GM19452 (cell line): ENCODE measurements at regions not wholly inside any gene's neighbourhood (a gene's known extent, or its start where the extent isn't known, plus 50 kb on each side); places are given as distances from the start of the nearest gene placed in this dataset.
"Not testable (repeated sequence)": the region's sequence is repeated elsewhere in the genome, so short reads cannot be mapped to it uniquely, and the experiment has no call there.

Experiments used
- ATAC-seq: cut with Tn5 transposase; IDR thresholded peaks from one replicate; pipeline ENCODE4 v1.9.1; 2021; ENCODE audit not compliant: unreplicated experiment

GRCh38 chr18:35826477-35826876 is 146.0 kb upstream of the RMP24 start:
- ATAC-seq = no peak

- ATAC-seq = no peak
Observed at GRCh38 chr18:35827275-35827902, 145.1 kb upstream of the RMP24 start.

DNA sequence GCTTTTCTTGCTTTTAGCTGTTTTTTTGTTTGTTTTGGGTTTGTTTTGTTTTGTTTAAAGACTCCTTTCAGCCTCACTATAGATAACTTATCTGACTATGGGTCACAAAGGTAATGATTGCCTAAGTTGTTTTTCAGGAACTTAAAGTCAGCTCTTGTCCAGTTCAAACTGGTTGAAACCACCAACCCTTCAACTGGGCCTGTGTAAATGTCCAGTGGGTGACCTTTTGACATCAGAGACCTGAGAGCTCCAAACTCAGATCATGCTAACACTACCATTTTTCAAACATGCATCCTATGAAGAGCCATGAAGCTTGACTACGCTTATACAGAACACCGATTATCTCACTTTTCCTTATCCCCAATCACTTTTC is 144.6 kb upstream of the RMP24 start:
- ATAC-seq = no peak

- no peak for ATAC-seq
Observed at GRCh38 chr18:35828591-35828990, 143.9 kb upstream of the RMP24 start.

GRCh38 chr18:35835366-35835765 is 137.1 kb upstream of the RMP24 start:
- no peak for ATAC-seq

DNA sequence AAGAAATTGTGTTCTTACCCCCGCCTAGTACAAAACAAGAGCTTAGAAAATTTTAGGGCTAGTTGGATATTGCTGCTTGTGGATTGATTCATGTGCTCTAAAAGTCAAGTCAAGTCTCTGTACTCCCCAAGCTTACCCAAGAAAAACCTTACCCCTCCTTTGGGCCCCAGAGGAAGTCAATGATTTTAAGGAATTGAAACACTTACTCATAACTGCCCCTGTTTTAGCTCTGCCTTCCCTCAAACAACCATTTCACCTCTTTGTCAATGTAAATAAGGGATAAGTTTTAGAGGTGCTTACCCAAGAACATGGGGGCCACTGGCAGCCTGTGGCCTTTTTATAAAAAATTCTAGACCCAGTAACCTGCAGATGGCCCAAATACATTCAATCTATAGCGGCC is 136.6 kb upstream of the RMP24 start:
- peak; percentile 85 for ATAC-seq

- ATAC-seq = no peak
Observed at GRCh38 chr18:35836932-35837331, 135.5 kb upstream of the RMP24 start.

- ATAC-seq = no peak
Observed at GRCh38 chr18:35837922-35838496, 134.5 kb upstream of the RMP24 start.

- no peak for ATAC-seq
Observed at GRCh38 chr18:35841283-35841682, 131.2 kb upstream of the RMP24 start.

DNA sequence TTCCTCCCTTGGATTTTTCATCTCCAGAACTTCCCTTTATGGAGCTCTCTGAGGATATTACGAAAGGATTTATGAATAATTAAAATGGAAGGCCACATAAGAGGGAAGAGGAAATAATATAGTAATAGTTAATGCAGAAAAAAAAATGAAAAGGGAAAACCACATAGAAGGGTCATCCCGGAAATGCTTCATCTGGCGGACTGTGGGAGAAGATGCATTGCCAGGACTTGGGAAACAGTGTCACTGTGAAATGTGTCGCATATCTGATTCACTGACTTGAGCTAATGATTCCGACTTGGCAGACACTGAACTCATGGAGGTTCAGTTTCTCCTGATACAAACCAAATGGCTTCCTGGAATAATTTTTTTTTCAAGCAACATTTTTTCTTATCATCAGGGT is 129.9 kb upstream of the RMP24 start:
- no peak for ATAC-seq

GRCh38 chr18:35848321-35848720 is 124.2 kb upstream of the RMP24 start:
- not testable (repeated sequence) for ATAC-seq

- not testable (repeated sequence) for ATAC-seq
Observed at GRCh38 chr18:35849241-35849640, 123.2 kb upstream of the RMP24 start.

- ATAC-seq = no peak
Observed at GRCh38 chr18:35851286-35851970, 121.1 kb upstream of the RMP24 start.

- no peak for ATAC-seq
Observed at GRCh38 chr18:35852786-35853185, 119.7 kb upstream of the RMP24 start.

GRCh38 chr18:35854095-35854494 is 118.4 kb upstream of the RMP24 start:
- ATAC-seq = no peak

GRCh38 chr18:35856178-35856577 is 116.3 kb upstream of the RMP24 start:
- ATAC-seq = no peak

- not testable (repeated sequence) for ATAC-seq
Observed at GRCh38 chr18:35856721-35857120, 115.8 kb upstream of the RMP24 start.

GRCh38 chr18:35857581-35857980 is 114.9 kb upstream of the RMP24 start:
- ATAC-seq = not testable (repeated sequence)

GRCh38 chr18:35861367-35862118 is 110.9 kb upstream of the RMP24 start:
- no peak for ATAC-seq

- ATAC-seq = no peak
Observed at GRCh38 chr18:35862119-35862640, 110.3 kb upstream of the RMP24 start.

DNA sequence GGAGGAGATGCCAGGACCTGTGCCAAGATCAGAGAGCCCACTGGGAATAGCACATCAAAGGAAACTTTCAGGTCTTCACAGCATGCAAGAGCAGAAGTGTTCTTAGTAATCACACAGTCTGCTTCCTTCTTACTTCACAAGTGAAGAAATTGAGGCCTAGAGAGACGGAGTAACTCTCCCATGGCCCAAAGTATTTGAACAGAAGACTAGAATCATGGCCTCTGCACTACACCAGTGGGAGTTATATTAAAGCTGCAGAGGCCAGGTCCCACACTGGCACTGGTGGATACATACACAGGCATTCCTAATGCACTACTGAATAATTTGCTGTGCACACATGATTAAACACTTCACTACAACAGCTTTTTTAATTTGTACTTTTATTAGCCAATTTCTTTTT is 107.6 kb upstream of the RMP24 start:
- no peak for ATAC-seq

GRCh38 chr18:35868915-35869314 is 103.6 kb upstream of the RMP24 start:
- no peak for ATAC-seq
